GM19397 (cell line): ENCODE measurements at regions not wholly inside any gene's neighbourhood (a gene's known extent, or its start where the extent isn't known, plus 50 kb on each side); places are given as distances from the start of the nearest gene placed in this dataset.

Source experiments
- ATAC-seq: cut with Tn5 transposase; IDR thresholded peaks from one replicate; pipeline ENCODE4 v1.9.1; 2021; ENCODE audit warnings: mild to moderate bottlenecking, moderate library complexity; ENCODE audit not compliant: unreplicated experiment

DNA sequence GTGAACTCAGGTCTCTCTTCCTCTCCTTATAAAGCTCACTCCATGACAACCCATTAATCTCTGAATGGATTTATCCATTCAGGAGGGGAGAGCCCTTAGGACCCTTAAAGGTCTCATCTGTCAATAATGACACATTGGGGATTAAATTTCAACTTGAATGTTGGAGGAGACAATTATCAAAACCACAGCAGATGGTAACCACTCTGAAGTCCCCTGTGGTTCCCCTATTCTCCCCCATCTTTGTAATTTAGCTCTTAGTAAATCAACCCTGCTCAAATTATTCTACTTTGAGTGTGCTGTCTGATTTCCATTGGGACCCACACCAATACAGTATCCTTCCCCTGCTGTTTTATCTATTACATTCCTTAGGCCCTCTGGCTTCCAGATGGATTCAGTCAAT lies 72.0 kb upstream of the RAI14 start:
- ATAC-seq: no peak

DNA sequence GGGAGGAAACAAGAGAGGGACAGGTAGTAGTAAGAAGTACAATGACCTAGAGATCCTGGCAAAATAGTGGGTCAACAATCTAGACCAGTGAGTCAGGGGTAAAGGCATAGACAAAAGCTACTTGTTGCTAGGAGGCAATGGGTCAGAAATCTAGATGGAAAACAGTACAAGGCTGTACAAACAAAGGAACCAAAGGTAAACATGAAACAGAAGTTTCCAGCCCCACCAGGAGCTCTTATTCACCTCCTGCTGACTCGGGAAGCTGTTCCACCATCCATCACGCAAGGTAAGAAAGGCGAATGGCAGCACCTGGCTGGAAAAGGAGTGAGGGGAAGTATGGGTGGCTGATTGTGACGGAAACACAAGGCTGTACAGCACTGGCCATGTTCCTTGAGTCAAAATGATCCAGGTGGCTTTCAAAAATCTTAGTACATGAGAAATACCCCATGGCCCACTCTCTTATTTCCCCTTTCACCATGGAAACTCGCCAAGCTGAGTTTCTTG lies 70.5 kb upstream of the RAI14 start:
- no peak for ATAC-seq

DNA sequence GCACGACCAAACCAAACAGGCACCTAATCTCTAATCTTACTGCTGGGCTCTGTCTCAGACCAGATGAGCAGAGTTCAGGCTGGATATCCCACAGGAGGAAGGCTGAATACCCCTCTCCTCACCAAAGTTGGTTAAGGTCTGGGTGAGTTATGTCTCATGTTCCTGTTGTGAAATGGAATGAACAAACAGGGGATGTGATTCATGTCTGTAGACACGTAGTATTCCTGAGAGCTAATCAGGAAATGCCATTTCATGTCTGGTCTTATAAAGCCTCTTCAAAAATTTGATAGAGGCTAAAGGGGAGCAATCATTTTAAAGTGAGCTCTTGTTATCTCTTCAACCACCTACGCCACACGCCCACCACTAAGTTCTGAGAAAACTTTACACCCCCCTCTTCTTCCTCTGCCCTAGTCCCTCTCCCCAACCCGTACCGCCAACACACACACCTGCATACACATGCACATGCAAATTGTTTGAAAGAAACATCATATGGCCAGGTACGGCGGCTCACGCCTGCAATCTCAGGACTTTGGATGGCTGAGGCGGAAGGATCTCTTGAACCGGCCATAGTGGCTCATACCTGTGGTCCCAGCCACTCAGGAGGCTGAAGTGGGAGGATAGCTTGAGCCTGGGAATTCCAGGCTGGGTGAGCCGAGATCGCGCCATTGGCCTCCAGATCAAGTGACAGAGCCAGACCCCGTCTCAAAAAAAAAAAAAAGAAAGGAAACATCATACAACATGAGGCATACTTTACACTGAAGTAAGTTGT lies 69.8 kb upstream of the RAI14 start:
- no peak for ATAC-seq

DNA sequence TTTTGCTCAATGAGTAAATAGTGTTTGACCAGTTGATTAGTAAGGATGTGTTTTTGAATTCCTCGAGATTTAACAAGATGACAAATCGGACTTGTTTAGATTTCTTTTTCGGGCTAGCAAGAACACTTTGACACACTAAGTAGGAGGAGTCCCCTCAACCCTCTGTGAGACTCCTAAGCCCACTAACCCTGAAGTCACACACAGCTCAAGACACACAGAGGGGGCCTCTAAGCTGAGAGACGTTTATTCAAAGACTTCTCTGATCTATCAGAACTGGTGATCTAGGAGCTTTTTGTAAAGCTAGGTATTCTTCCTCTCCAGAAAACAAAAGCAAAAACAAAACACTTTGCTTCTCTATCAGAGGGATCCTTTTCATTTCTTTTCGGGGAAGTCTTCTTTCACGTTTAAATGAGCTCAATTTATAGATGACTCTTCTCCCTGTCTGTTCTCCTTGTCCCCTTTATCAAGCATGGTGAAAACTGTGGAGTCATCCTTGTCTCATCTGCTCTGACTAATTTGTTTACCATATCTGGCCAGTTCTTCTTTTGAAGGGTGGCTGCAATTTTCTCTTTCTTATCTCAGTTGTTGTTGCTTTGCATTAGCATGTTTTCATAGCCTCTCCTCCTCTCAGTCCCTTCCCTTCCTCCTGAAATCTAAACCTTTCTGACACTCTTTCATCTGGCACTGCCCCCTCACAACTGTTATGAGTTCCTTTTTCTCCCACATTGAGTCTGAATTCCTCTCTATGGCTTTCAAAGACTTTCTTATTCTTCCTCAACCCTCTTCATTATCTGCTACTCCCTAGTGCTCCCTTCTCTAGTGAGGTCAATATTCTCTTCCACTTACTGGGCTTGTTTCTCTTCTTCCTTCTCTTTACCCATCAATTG lies 68.5 kb upstream of the RAI14 start:
- no peak for ATAC-seq

DNA sequence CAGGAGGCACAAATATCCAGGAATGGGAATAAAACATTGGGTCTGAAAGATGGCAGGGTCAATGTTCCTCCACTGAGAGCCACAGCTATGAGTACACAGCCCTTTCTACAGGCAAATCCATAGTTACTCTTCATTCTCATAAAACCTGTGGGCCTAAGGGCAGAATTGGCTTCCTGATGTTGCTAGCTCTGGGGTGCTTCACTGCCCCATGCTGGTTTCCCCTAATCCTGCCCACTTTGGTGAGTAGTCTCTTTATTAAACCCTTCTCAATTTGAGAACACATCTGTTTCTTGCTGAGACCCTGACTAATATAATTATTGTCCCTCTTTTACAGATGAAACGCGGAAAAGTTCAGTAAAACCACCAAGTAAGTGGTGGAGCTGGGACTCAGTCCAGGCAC lies 66.3 kb upstream of the RAI14 start:
- no peak for ATAC-seq

DNA sequence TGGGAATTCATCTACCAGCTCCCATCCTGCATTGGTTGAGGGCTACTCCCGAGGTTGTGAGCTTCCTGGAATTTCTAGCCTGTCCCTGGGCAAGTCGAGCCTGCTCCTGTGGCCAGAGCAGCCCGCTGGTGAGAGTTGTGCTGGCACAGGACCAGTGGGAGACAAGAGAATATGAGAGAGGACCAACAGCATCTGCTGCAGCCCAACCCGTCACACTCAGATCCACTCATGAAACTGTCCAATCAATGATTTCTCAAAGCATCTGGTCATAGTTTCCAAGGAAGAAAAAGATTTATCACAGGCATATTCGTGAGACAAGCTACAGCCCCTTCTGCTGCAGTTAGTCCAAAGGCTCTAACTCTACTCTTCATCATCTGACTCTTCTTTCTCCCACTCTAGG lies 64.4 kb upstream of the RAI14 start:
- ATAC-seq: no peak

DNA sequence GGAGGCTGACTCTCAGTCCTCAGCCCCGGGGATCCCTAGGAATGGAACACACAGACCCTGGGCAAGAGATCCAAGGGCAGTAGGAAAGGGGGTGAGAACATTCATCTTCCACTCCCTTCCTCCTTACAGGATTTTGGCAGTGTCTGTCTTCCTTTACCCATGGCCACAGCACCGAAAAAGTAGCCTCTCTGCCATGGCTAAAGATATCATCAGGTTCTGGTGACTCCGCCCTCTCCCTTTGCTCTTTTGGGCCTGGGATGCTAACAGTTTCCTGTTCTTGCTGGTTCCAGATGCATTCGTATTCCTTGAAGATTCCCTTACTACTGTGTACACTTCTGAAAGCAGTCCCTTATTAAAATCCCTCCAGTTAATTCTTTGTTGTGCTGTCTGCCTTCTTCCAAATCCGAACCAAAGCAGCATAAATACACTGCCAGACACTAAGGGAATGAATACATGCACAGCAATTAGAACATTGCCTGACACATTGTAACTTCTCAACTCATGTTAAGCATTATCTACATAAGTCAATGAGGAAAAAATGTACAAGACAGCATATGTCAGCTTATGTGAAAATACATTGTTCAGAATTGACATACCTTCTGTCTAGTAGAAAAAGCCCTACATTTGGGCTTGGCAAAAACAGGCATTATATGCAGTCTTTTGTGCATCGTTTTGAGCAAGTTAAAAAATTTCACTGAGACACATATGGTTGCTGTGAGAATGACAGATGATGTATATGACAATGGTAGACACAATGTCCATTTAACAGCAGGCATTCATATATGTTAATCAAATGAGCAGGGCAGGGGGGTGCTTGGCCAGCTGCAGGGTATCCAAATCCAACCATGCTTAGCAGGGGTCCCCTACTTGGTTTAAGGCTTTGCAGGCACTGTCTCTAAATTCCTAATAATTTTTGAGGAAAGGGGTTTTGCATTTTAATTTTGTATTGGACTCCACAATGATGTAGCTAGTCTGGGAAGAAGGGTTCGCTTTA lies 58.8 kb upstream of the RAI14 start:
- ATAC-seq: no peak

DNA sequence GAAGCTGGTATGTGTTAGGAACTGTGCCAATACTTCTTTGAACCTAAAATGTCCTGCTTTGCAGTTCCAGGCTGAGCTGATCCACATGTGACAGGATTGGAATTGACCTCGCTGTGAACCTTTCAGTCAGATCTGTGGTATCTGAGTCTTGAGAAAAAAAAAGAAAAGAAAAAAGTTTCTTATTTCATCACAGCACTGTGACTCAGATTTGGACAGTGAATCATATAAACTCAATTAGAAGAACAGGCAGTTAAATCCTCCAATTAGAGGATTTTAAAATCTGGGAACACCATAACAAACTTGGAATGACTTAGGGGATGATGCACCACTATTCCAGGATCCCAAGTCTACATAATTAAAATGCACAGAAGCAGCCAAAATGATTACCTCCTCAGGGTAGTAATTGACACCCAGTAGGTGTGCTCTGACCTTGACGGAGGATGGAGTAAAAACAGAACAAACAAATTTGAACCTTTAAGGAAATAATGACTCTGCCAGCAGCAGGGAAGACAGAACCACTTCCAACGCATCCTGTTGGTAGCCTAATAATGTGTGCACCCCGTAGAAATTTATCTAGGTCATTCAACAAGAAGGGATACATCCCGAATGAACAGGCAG lies 57.8 kb upstream of the RAI14 start:
- no peak for ATAC-seq

DNA sequence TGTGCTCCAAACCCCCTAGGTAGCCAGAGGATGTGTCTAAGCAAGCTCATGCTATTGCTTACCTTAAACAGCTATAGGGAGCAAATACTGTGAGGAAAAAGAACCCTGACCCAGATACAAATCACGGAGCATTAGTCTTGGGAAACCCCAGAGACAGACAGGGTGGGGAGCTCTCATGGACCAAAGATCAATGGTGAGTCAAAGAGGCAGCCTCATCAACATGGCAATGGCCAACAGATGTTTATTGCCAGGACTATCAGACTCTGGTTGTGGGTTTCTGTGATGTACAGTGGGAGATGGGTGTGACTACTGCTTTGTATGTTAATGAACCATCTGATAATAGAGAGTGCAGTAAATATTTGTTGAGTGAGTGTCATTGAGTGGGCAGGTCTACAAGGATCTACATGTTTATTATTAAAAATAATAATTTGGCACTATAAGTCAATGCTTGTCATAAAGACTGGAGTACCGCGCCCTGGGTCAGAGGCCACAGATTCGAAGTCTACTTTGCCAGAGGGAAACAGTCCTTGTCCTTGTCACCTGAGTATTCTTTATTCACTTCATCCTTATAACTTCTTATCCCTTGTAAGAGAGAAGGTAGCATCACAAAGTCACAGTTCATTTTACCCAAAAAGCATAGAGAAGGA lies 56.5 kb upstream of the RAI14 start:
- ATAC-seq: no peak

DNA sequence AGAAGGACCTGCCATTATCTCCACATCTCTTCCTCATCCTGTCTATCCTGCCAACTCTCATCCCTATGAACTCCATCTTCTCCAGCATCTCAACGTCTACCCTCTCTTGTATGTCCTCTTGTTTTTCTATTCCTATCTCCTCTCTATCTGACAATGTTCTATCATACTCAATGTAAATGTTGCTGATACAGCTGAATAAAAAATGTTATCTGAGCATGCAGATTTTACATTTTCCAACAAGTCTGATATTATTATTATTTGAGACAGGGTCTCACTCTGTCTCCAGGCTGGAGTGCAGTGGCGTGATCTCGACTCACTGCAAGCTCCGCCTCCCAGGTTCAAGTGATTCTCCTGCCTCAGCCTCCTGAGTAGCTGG lies 56.0 kb upstream of the RAI14 start:
- ATAC-seq: no peak

DNA sequence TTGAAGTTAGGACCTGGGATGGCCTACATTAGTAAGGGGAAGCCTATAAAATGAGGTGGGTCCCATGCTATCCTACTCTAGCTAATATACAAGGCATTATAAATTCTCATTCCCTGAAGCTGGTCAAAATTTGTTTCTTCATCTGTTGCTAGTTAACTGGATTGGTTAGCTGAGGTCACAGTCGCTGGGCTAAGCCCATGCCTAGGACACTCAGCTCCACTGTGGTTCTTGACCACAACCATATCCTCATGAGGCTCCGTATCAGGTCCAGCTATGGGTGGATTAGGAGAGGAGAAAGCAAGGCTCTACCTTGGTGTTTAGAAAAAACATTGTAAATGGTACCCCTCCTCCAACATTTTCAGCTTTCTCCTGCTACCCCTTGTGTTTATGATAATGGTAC lies 52.8 kb upstream of the RAI14 start:
- no peak for ATAC-seq

DNA sequence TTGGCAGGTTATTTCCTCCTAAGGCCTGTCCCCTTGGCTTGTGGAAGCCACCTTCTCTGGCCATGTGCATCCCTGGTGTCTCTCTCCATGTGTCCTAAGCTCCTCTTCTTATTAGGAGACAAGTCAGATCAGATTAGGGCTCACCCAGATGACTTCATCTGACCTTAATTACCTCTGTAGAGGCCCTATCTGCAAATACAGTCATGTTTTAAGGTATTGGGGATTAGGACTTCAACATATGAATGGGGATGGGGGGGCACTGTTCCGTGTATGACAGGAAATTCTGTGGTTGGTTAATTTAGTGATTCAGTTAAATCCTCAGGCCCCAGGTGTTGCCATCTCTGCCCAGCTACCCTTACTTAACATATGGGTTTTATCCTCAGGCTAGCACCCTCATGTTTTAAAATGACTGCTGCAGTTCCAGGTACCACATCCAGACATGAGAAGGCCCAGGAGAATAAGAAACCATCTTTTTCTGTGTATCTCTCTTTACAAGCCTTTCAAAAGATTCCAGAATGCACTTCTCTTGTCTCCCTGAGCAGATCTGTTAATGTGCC lies 51.9 kb upstream of the RAI14 start:
- no peak for ATAC-seq

DNA sequence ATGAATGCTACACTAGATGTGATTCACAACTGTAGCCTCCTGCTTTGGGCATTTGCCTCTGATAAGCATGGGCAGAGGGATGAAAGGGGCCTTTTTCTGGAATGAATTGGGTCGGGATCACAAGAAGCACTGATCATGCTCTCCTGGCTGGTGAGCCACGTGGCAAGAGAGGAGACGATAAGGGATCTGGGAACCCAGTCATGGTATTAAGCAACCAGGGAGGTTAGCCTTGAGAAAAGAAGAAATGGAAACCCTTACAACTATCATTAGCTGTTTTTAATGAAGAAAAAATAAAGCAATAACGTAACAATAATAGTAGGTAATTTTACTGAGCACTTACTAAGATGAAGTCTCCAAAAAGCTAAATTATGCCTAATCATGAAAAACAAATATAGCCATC lies 50.0 kb upstream of the RAI14 start:
- ATAC-seq: no peak
